Activated T-cell treated with anti-CD3 and anti-CD28 coated beads, Interleukin-2, amount 50 U/mL, for 4 hours (primary cell): ENCODE measurements at regions not wholly inside any gene's neighbourhood (a gene's known extent, or its start where the extent isn't known, plus 50 kb on each side); places are given as distances from the start of the nearest gene placed in this dataset.

ENCODE experiments used
- ATAC-seq, 2 donors: fragments of 200-7000 bp; cut with Tn5 transposase; one replicate each; pipeline ENCODE4 v1.10.0; 2021
- DNase-seq: peaks from one replicate; pipeline ENCODE4 v3.0.0-alpha.2; 2020
- H3K27me3 Mint-ChIP-seq: one replicate; pipeline ENCODE4 v1.8.0; 2021; ENCODE audit warnings: low read depth, mixed read lengths
- H3K36me3 Mint-ChIP-seq: one replicate; pipeline ENCODE4 v1.8.0; 2022; ENCODE audit warnings: mixed read lengths; ENCODE audit not compliant: insufficient read depth
- H3K4me1 Mint-ChIP-seq: one replicate; pipeline ENCODE4 v1.8.0; 2021; ENCODE audit warnings: low read depth, mixed read lengths
- H3K4me3 Mint-ChIP-seq: one replicate; pipeline ENCODE4 v1.8.0; 2021; ENCODE audit warnings: mild to moderate bottlenecking, moderate library complexity, mixed read lengths
- H3K9me3 Mint-ChIP-seq: one replicate; pipeline ENCODE4 v1.8.0; 2021; ENCODE audit warnings: mixed read lengths

GRCh38 chr12:130074661-130075406, 87.4 kb upstream of the FZD10 start:
- Mint-ChIP-seq H3K4me1 (peaks cover 4% of the 10 kb centered on the region), H3K4me3 (no peak overlapping the region), H3K36me3 (no peaks in the 10 kb centered on the region), H3K9me3 (peaks cover 13% of the 10 kb centered on the region), H3K27me3 (no peaks in the 10 kb centered on the region)
- DNase-seq, result no peak
- ATAC-seq, result no peak

GRCh38 chr12:130075497-130076076, 86.7 kb upstream of the FZD10 start:
- H3K4me1 Mint-ChIP-seq, result peaks cover 4% of the 10 kb centered on the region
- ATAC-seq (no peak), DNase-seq (no peak)
- H3K27me3 Mint-ChIP-seq, result no peaks in the 10 kb centered on the region
- no peaks in the 10 kb centered on the region for H3K36me3 Mint-ChIP-seq
- peaks cover 13% of the 10 kb centered on the region for H3K9me3 Mint-ChIP-seq
- no peak overlapping the region for H3K4me3 Mint-ChIP-seq

- peaks cover 13% of the 10 kb centered on the region for H3K9me3 Mint-ChIP-seq
- ATAC-seq, result no peak
Measured at GRCh38 chr12:130076126-130076525, 86.1 kb upstream of the FZD10 start.

GRCh38 chr12:130076752-130077151, 85.5 kb upstream of the FZD10 start:
- no peak for ATAC-seq
- peaks cover 13% of the 10 kb centered on the region for H3K9me3 Mint-ChIP-seq
- no peaks in the 10 kb centered on the region for H3K36me3 Mint-ChIP-seq
- no peak for DNase-seq
- H3K4me3 Mint-ChIP-seq, result no peak overlapping the region
- no peaks in the 10 kb centered on the region for H3K27me3 Mint-ChIP-seq
- peaks cover 4% of the 10 kb centered on the region for H3K4me1 Mint-ChIP-seq

More at GRCh38 chr12:130076126-130076525, 86.1 kb upstream of the FZD10 start:
- Mint-ChIP-seq H3K27me3 (no peaks in the 10 kb centered on the region), H3K4me1 (peaks cover 4% of the 10 kb centered on the region), H3K36me3 (no peaks in the 10 kb centered on the region), H3K4me3 (no peak overlapping the region)
- no peak for DNase-seq

- Mint-ChIP-seq H3K9me3 (peaks cover 13% of the 10 kb centered on the region), H3K36me3 (no peaks in the 10 kb centered on the region), H3K27me3 (no peaks in the 10 kb centered on the region), H3K4me3 (no peak overlapping the region), H3K4me1 (peaks cover 4% of the 10 kb centered on the region)
- DNase-seq (no peak), ATAC-seq (no peak)
Measured at GRCh38 chr12:130078852-130079251, 83.4 kb upstream of the FZD10 start.

GRCh38 chr12:130079279-130079678, 83.0 kb upstream of the FZD10 start:
- H3K36me3 Mint-ChIP-seq, result no peaks in the 10 kb centered on the region
- no peaks in the 10 kb centered on the region for H3K27me3 Mint-ChIP-seq
- H3K4me3 Mint-ChIP-seq, result no peak overlapping the region
- no peak for ATAC-seq
- peaks cover 13% of the 10 kb centered on the region for H3K9me3 Mint-ChIP-seq
- no peak for DNase-seq
- H3K4me1 Mint-ChIP-seq, result peaks cover 4% of the 10 kb centered on the region

GRCh38 chr12:130080205-130080604, 82.1 kb upstream of the FZD10 start:
- Mint-ChIP-seq H3K27me3 (no peaks in the 10 kb centered on the region), H3K4me3 (no peak overlapping the region), H3K36me3 (no peaks in the 10 kb centered on the region), H3K9me3 (peaks cover 13% of the 10 kb centered on the region), H3K4me1 (peaks cover 4% of the 10 kb centered on the region)
- ATAC-seq, result no peak
- DNase-seq, result no peak

GRCh38 chr12:130081117-130081805, 81.0 kb upstream of the FZD10 start:
- peaks cover 13% of the 10 kb centered on the region for H3K9me3 Mint-ChIP-seq
- H3K27me3 Mint-ChIP-seq, result no peaks in the 10 kb centered on the region
- H3K36me3 Mint-ChIP-seq, result no peaks in the 10 kb centered on the region
- DNase-seq (no peak), ATAC-seq (no peak)
- H3K4me3 Mint-ChIP-seq, result no peak overlapping the region
- peaks cover 10% of the 10 kb centered on the region for H3K4me1 Mint-ChIP-seq

GRCh38 chr12:130083002-130083401, 79.3 kb upstream of the FZD10 start:
- peaks cover under 1% of the 10 kb centered on the region for H3K9me3 Mint-ChIP-seq
- DNase-seq (no peak), ATAC-seq (no peak)

GRCh38 chr12:130083734-130084133, 78.5 kb upstream of the FZD10 start:
- DNase-seq (no peak), ATAC-seq (no peak)
- Mint-ChIP-seq H3K36me3 (no peaks in the 10 kb centered on the region), H3K4me1 (peaks cover 20% of the 10 kb centered on the region), H3K27me3 (no peaks in the 10 kb centered on the region), H3K4me3 (no peak overlapping the region), H3K9me3 (no peaks in the 10 kb centered on the region)

More at GRCh38 chr12:130083002-130083401, 79.3 kb upstream of the FZD10 start:
- no peaks in the 10 kb centered on the region for H3K36me3 Mint-ChIP-seq
- H3K4me3 Mint-ChIP-seq, result no peak overlapping the region
- H3K4me1 Mint-ChIP-seq, result peaks cover 20% of the 10 kb centered on the region
- no peaks in the 10 kb centered on the region for H3K27me3 Mint-ChIP-seq

GRCh38 chr12:130084359-130084758, 77.9 kb upstream of the FZD10 start:
- no peak for ATAC-seq
- Mint-ChIP-seq H3K27me3 (no peaks in the 10 kb centered on the region), H3K36me3 (no peaks in the 10 kb centered on the region), H3K4me1 (peaks cover 20% of the 10 kb centered on the region), H3K4me3 (no peak overlapping the region), H3K9me3 (no peaks in the 10 kb centered on the region)
- DNase-seq, result no peak

GRCh38 chr12:130086248-130086647, 76.0 kb upstream of the FZD10 start:
- peaks cover 20% of the 10 kb centered on the region for H3K4me1 Mint-ChIP-seq
- DNase-seq (no peak), ATAC-seq (peak in 1 of 2 donors; percentile 46)
- peak overlapping the region; percentile 64 for H3K4me3 Mint-ChIP-seq
- H3K36me3 Mint-ChIP-seq, result no peaks in the 10 kb centered on the region
- no peaks in the 10 kb centered on the region for H3K27me3 Mint-ChIP-seq
- no peaks in the 10 kb centered on the region for H3K9me3 Mint-ChIP-seq

GRCh38 chr12:130086797-130087196, 75.5 kb upstream of the FZD10 start:
- Mint-ChIP-seq H3K4me1 (peaks cover 20% of the 10 kb centered on the region), H3K9me3 (no peaks in the 10 kb centered on the region), H3K27me3 (no peaks in the 10 kb centered on the region), H3K4me3 (peak overlapping the region; percentile 64), H3K36me3 (no peaks in the 10 kb centered on the region)
- DNase-seq, result no peak
- no peak for ATAC-seq

- H3K36me3 Mint-ChIP-seq, result no peaks in the 10 kb centered on the region
- H3K4me3 Mint-ChIP-seq, result peak overlapping the region; percentile 25
- ATAC-seq (peak in 1 of 2 donors; percentile 48), DNase-seq (no peak)
- peaks cover 20% of the 10 kb centered on the region for H3K4me1 Mint-ChIP-seq
- H3K27me3 Mint-ChIP-seq, result no peaks in the 10 kb centered on the region
- no peaks in the 10 kb centered on the region for H3K9me3 Mint-ChIP-seq
Measured at GRCh38 chr12:130087222-130087621, 75.0 kb upstream of the FZD10 start.

GRCh38 chr12:130088504-130088903, 73.8 kb upstream of the FZD10 start:
- DNase-seq (no peak), ATAC-seq (no peak)
- Mint-ChIP-seq H3K4me3 (no peak overlapping the region), H3K4me1 (peaks cover 20% of the 10 kb centered on the region), H3K9me3 (no peaks in the 10 kb centered on the region), H3K36me3 (no peaks in the 10 kb centered on the region), H3K27me3 (no peaks in the 10 kb centered on the region)
